Mucosa of stomach (tissue), 1 donor: ENCODE measurements at regions not wholly inside any gene's neighbourhood (a gene's known extent, or its start where the extent isn't known, plus 50 kb on each side); places are given as distances from the start of the nearest gene placed in this dataset.

Experiments
- H3K27me3 ChIP-seq: one replicate; pipeline ENCODE4 v1.7.0; 2013; ENCODE audit warnings: mild to moderate bottlenecking, low read length; ENCODE audit not compliant: control insufficient read depth, insufficient read depth
- H3K36me3 ChIP-seq: one replicate; pipeline ENCODE4 v1.7.0; 2013; ENCODE audit warnings: low read length; ENCODE audit not compliant: control insufficient read depth, insufficient read depth
- H3K4me1 ChIP-seq: one replicate; pipeline ENCODE4 v1.7.0; 2013; ENCODE audit warnings: mild to moderate bottlenecking, low read length; ENCODE audit not compliant: control insufficient read depth, insufficient read depth
- H3K4me3 ChIP-seq: one replicate; pipeline ENCODE4 v1.7.0; 2013; ENCODE audit warnings: low read length
- H3K9ac ChIP-seq: one replicate; pipeline ENCODE4 v1.7.0; 2013; ENCODE audit warnings: mild to moderate bottlenecking, low read length, moderate library complexity
- H3K9me3 ChIP-seq: one replicate; pipeline ENCODE4 v1.7.0; 2013; ENCODE audit warnings: mild to moderate bottlenecking, low read length, moderate library complexity; ENCODE audit not compliant: control insufficient read depth
- donor health status: Pancreatic carcinoma.

GRCh38 chr6:122079916-122080315, 319.5 kb upstream of the HSF2 start:
- Histone ChIP-seq H3K36me3 (no peaks in the 10 kb centered on the region), H3K9ac (no peak overlapping the region), H3K4me1 (no peaks in the 10 kb centered on the region), H3K4me3 (no peak overlapping the region), H3K9me3 (no peaks in the 10 kb centered on the region), H3K27me3 (no peaks in the 10 kb centered on the region)

- Histone ChIP-seq H3K9ac (no peak overlapping the region), H3K27me3 (no peaks in the 10 kb centered on the region), H3K9me3 (no peaks in the 10 kb centered on the region), H3K4me3 (no peak overlapping the region), H3K36me3 (no peaks in the 10 kb centered on the region), H3K4me1 (no peaks in the 10 kb centered on the region)
Measured at GRCh38 chr6:122081921-122082320, 317.5 kb upstream of the HSF2 start.

GRCh38 chr6:122082370-122082769, 317.1 kb upstream of the HSF2 start:
- H3K36me3 ChIP-seq: no peaks in the 10 kb centered on the region
- H3K9ac ChIP-seq: no peak overlapping the region
- H3K4me1 ChIP-seq: no peaks in the 10 kb centered on the region
- no peaks in the 10 kb centered on the region for H3K27me3 ChIP-seq
- no peak overlapping the region for H3K4me3 ChIP-seq
- H3K9me3 ChIP-seq: no peaks in the 10 kb centered on the region

GRCh38 chr6:122092366-122092765, 307.1 kb upstream of the HSF2 start:
- Histone ChIP-seq H3K4me3 (no peak overlapping the region), H3K4me1 (no peaks in the 10 kb centered on the region), H3K9me3 (no peaks in the 10 kb centered on the region), H3K36me3 (no peaks in the 10 kb centered on the region), H3K27me3 (no peaks in the 10 kb centered on the region), H3K9ac (no peak overlapping the region)

- no peaks in the 10 kb centered on the region for H3K27me3 ChIP-seq
- no peaks in the 10 kb centered on the region for H3K9me3 ChIP-seq
- H3K4me3 ChIP-seq: no peak overlapping the region
- no peaks in the 10 kb centered on the region for H3K36me3 ChIP-seq
- no peaks in the 10 kb centered on the region for H3K4me1 ChIP-seq
- no peak overlapping the region for H3K9ac ChIP-seq
Measured at GRCh38 chr6:122098201-122098678, 301.2 kb upstream of the HSF2 start.

- H3K4me3 ChIP-seq: no peak overlapping the region
- H3K9ac ChIP-seq: no peak overlapping the region
- no peaks in the 10 kb centered on the region for H3K36me3 ChIP-seq
- H3K4me1 ChIP-seq: no peaks in the 10 kb centered on the region
- H3K27me3 ChIP-seq: no peaks in the 10 kb centered on the region
- H3K9me3 ChIP-seq: no peaks in the 10 kb centered on the region
Measured at GRCh38 chr6:122102026-122102425, 297.4 kb upstream of the HSF2 start.

- H3K9ac ChIP-seq: no peak overlapping the region
- H3K27me3 ChIP-seq: no peaks in the 10 kb centered on the region
Measured at GRCh38 chr6:122107256-122107852, 292.1 kb upstream of the HSF2 start.

GRCh38 chr6:122109075-122109474, 290.4 kb upstream of the HSF2 start:
- Histone ChIP-seq H3K4me3 (no peak overlapping the region), H3K9ac (no peak overlapping the region), H3K9me3 (no peaks in the 10 kb centered on the region), H3K36me3 (no peaks in the 10 kb centered on the region), H3K4me1 (no peaks in the 10 kb centered on the region), H3K27me3 (no peaks in the 10 kb centered on the region)

More at GRCh38 chr6:122107256-122107852, 292.1 kb upstream of the HSF2 start:
- Histone ChIP-seq H3K4me1 (no peaks in the 10 kb centered on the region), H3K4me3 (no peak overlapping the region), H3K9me3 (no peaks in the 10 kb centered on the region), H3K36me3 (no peaks in the 10 kb centered on the region)

GRCh38 chr6:122114717-122115116, 284.7 kb upstream of the HSF2 start:
- H3K9me3 ChIP-seq: no peaks in the 10 kb centered on the region
- no peaks in the 10 kb centered on the region for H3K4me1 ChIP-seq
- no peaks in the 10 kb centered on the region for H3K27me3 ChIP-seq
- H3K36me3 ChIP-seq: no peaks in the 10 kb centered on the region
- H3K9ac ChIP-seq: no peak overlapping the region
- H3K4me3 ChIP-seq: no peak overlapping the region

- no peak overlapping the region for H3K4me3 ChIP-seq
- H3K36me3 ChIP-seq: no peaks in the 10 kb centered on the region
- H3K9me3 ChIP-seq: no peaks in the 10 kb centered on the region
- no peaks in the 10 kb centered on the region for H3K4me1 ChIP-seq
- no peak overlapping the region for H3K9ac ChIP-seq
- H3K27me3 ChIP-seq: no peaks in the 10 kb centered on the region
Measured at GRCh38 chr6:122116119-122116834, 283.2 kb upstream of the HSF2 start.

GRCh38 chr6:122116835-122117627, 282.4 kb upstream of the HSF2 start:
- H3K36me3 ChIP-seq: no peaks in the 10 kb centered on the region
- H3K9ac ChIP-seq: no peak overlapping the region
- no peaks in the 10 kb centered on the region for H3K27me3 ChIP-seq
- no peaks in the 10 kb centered on the region for H3K4me1 ChIP-seq
- no peaks in the 10 kb centered on the region for H3K9me3 ChIP-seq
- H3K4me3 ChIP-seq: no peak overlapping the region

GRCh38 chr6:122118945-122119506, 280.4 kb upstream of the HSF2 start:
- Histone ChIP-seq H3K9me3 (no peaks in the 10 kb centered on the region), H3K36me3 (no peaks in the 10 kb centered on the region), H3K9ac (no peak overlapping the region), H3K4me3 (no peak overlapping the region), H3K27me3 (no peaks in the 10 kb centered on the region), H3K4me1 (no peaks in the 10 kb centered on the region)
